ENCODE measurements at regions not wholly inside any gene's neighbourhood (a gene's known extent, or its start where the extent isn't known, plus 50 kb on each side); places are given as distances from the start of the nearest gene placed in this dataset.

DNA sequence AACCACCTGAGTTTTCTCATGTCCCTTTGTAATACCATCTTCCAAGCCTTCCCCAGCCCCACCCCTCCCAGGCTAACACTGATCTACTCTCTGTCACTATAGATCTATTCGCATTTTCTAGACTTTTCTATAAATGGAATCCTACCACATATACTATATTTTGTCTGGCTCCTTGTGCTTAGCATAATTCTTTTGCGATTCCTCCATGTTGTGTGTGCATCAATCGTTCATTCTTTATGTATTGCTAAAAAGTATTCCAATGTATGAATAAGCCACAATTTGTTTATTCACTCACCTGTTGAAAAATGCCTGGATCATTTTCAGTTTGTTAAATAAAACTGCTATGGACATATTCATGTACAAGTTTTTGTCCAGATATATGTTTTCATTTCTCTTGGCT lies 66.7 kb upstream of the DPT start:
- CTCF ChIA-PET: interaction anchor here (0.6 kb wide), 1 partner anchor 71 kb away, joined by 3 read pairs; no protein-coding TSS in a partner anchor
- Mint-ChIP-seq H3K4me3 (ENCODE audit: low read depth, unreplicated experiment) (no peak overlapping the region), H3K27ac (ENCODE audit: unreplicated experiment) (no peak overlapping the region), H3K9me3 (ENCODE audit: low read depth, unreplicated experiment) (peaks cover 3% of the 10 kb centered on the region), H3K27me3 (ENCODE audit: unreplicated experiment) (no peaks in the 10 kb centered on the region), H3K36me3 (ENCODE audit: insufficient read depth, unreplicated experiment) (peaks cover 7% of the 10 kb centered on the region), H3K4me1 (ENCODE audit: low read depth, unreplicated experiment) (peaks cover 24% of the 10 kb centered on the region)
- intact Hi-C loops (cut with micrococcal nuclease; ENCODE audit: unreplicated experiment): loop anchor here (5.0 kb wide), 1 partner anchor 53 kb away; no protein-coding TSS in a partner anchor
- TF ChIP-seq, protein P1, sequence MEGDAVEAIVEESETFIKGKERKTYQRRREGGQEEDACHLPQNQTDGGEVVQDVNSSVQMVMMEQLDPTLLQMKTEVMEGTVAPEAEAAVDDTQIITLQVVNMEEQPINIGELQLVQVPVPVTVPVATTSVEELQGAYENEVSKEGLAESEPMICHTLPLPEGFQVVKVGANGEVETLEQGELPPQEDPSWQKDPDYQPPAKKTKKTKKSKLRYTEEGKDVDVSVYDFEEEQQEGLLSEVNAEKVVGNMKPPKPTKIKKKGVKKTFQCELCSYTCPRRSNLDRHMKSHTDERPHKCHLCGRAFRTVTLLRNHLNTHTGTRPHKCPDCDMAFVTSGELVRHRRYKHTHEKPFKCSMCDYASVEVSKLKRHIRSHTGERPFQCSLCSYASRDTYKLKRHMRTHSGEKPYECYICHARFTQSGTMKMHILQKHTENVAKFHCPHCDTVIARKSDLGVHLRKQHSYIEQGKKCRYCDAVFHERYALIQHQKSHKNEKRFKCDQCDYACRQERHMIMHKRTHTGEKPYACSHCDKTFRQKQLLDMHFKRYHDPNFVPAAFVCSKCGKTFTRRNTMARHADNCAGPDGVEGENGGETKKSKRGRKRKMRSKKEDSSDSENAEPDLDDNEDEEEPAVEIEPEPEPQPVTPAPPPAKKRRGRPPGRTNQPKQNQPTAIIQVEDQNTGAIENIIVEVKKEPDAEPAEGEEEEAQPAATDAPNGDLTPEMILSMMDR (IDR thresholded peaks at IDR 0.05; ENCODE audit: unreplicated experiment): no peak
- no peak for DNase-seq
- no TSS peak for BruUV-seq (replicated peaks)

DNA sequence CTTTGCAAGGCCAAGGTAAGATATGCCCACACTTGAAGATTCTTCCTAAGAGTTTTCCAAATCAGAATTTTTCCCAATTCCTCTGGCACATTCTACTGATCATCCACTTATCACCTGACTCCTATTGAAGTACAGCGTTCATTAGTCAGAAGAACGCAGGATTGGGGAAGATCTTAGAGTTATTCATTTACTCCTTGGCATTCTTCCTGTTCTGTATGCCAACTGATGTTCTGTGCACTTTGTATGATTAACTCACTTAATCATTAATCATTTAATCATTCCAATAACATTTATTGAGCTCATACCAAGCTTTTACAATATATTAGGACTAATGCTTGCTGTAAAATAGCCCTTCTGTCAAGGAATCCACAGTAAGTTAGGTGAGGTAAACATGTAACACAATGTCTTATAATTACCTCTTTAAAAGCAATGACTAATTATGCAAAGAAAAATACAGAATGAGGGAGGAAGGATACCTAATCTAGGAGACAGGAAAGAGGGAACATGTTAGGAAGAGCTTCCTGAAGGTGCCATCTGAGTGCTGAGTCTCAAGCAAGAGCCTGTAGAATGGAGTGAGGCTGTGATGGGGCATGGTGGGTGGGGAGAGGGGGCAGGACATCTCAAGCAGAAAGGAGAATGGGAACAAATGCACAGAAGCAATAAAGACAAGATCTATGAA lies 71.1 kb upstream of the DPT start:
- Mint-ChIP-seq H3K36me3 (ENCODE audit: insufficient read depth, unreplicated experiment) (peaks cover 7% of the 10 kb centered on the region), H3K9me3 (ENCODE audit: low read depth, unreplicated experiment) (no peaks in the 10 kb centered on the region), H3K4me1 (ENCODE audit: low read depth, unreplicated experiment) (peaks cover 59% of the 10 kb centered on the region), H3K27me3 (ENCODE audit: unreplicated experiment) (no peaks in the 10 kb centered on the region), H3K27ac (ENCODE audit: unreplicated experiment) (peak overlapping the region; percentile 96), H3K4me3 (ENCODE audit: low read depth, unreplicated experiment) (peak overlapping the region; percentile 19)
- peak; percentile 13 for DNase-seq
- CTCF ChIA-PET: interaction anchor here (0.6 to 1.2 kb wide), 9 partner anchors 12 to 575 kb away, joined by 3 to 8 read pairs (median 4); partner anchors contain the start of gene SFT2D2
- TF ChIP-seq, protein P1 (IDR thresholded peaks at IDR 0.05; ENCODE audit: unreplicated experiment): no peak
- intact Hi-C loops (cut with micrococcal nuclease; ENCODE audit: unreplicated experiment): loop anchor here (1.0 to 5.0 kb wide), 6 partner anchors 58 to 309 kb away; no protein-coding TSS in a partner anchor
- no TSS peak for BruUV-seq (replicated peaks)

DNA sequence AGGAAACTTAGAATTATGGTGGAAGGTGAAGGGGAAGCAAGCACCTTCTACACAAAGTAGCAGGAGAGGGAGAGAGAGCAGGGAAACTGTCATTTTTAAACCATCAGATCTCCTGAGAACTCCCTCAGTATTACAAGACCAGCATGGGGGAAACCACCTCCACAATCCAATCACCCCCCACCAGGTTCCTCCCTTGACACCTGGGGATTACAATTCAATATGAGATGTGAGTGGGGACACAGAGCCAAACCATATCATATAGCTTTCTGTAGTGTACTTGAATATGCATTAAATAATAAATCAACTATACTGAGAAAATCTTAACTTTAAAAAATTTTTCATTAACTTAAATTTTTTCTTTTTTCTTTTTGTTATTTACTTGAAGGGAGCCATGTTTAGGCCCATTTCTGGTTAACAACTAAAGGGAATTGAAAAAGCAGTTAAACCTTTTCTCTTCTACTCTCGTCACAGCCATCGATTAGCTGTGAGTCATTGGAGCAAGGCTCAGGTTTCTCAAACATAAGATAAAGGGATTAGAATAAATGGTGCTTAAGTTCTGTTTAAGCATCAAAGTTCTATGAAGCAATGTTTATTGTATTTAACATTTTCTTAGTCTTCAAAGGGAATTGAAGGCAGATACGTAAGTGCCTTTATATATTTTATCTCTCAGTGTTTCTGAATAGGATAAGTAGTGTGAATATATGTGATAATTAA lies 72.2 kb upstream of the DPT start:
- no TSS peak for BruUV-seq (replicated peaks)
- no peaks in the 10 kb centered on the region for H3K27me3 Mint-ChIP-seq (ENCODE audit: unreplicated experiment)
- peak; percentile 76 for DNase-seq
- peaks cover 59% of the 10 kb centered on the region for H3K4me1 Mint-ChIP-seq (ENCODE audit: low read depth, unreplicated experiment)
- peak overlapping the region; percentile 19 for H3K4me3 Mint-ChIP-seq (ENCODE audit: low read depth, unreplicated experiment)
- intact Hi-C loops (cut with micrococcal nuclease; ENCODE audit: unreplicated experiment): loop anchor here (2.0 kb wide), 4 partner anchors 106 to 308 kb away; no protein-coding TSS in a partner anchor
- TF ChIP-seq, protein P1 (IDR thresholded peaks at IDR 0.05; ENCODE audit: unreplicated experiment): no peak
- CTCF ChIA-PET: interaction anchor here (1.0 to 1.2 kb wide), 2 partner anchors 26 to 102 kb away, joined by 3 read pairs; no protein-coding TSS in a partner anchor
- H3K9me3 Mint-ChIP-seq (ENCODE audit: low read depth, unreplicated experiment): no peaks in the 10 kb centered on the region
- peaks cover 7% of the 10 kb centered on the region for H3K36me3 Mint-ChIP-seq (ENCODE audit: insufficient read depth, unreplicated experiment)
- peak overlapping the region; percentile 96 for H3K27ac Mint-ChIP-seq (ENCODE audit: unreplicated experiment)

DNA sequence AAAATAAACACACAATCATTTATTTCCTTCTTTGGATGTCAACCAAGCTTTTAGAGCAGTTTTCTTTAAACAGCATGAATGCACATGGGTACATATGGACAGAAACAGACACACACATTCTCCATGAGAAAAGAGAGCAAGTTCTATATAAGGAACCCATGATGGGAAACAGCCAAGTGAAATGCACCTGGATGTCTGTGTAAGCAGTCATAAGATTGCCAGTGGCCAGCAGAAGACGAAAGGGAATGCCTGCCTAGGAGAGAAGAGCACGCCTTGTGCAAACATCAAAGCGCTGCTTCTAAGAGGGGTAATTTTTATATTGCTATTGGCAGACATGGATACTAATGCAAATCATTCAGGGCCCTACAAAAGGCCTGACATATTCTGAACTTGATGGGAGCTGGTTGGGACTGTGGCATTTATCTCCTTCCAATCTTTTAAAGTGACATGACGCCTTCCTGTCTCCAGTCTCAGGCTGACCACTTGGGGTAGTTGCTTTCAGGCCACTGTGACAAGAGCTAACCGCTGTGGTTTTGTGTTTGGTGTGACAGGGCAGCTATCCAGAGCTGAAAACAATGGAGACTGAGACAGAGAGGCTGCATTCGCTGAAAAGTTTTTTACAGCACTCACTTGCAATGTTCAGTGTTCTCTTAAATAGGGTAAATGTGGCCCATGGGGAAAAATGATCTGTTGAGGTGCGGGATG lies 75.0 kb upstream of the DPT start:
- Mint-ChIP-seq H3K4me1 (ENCODE audit: low read depth, unreplicated experiment) (peaks cover 63% of the 10 kb centered on the region), H3K9me3 (ENCODE audit: low read depth, unreplicated experiment) (no peaks in the 10 kb centered on the region), H3K4me3 (ENCODE audit: low read depth, unreplicated experiment) (no peak overlapping the region), H3K36me3 (ENCODE audit: insufficient read depth, unreplicated experiment) (peaks cover 7% of the 10 kb centered on the region), H3K27me3 (ENCODE audit: unreplicated experiment) (no peaks in the 10 kb centered on the region), H3K27ac (ENCODE audit: unreplicated experiment) (peak overlapping the region; percentile 57)
- CTCF ChIA-PET: no interaction called here
- TF ChIP-seq, protein P1 (IDR thresholded peaks at IDR 0.05; ENCODE audit: unreplicated experiment): no peak
- peak; percentile 28 for DNase-seq
- no TSS peak for BruUV-seq (replicated peaks)
- intact Hi-C loops (cut with micrococcal nuclease; ENCODE audit: unreplicated experiment): no loop called here

Measured in Calu3 (cell line).